Loucy (cell line): ENCODE measurements at regions not wholly inside any gene's neighbourhood (a gene's known extent, or its start where the extent isn't known, plus 50 kb on each side); places are given as distances from the start of the nearest gene placed in this dataset.

Source experiments
- H2AFZ ChIP-seq: fragments of 200-600 bp; sonication (generic); 2 replicates; pipeline ENCODE4 v1.6.0; 2016; ENCODE audit warnings: antibody characterized with exemption, mild to moderate bottlenecking, low read length, moderate library complexity
- H3F3A ChIP-seq: fragments of 200-600 bp; 2 replicates; pipeline ENCODE4 v1.6.0; 2016; ENCODE audit warnings: antibody characterized with exemption, low read depth, mild to moderate bottlenecking
- H3K27me3 ChIP-seq: fragments of 200-600 bp; sonication (generic); 2 replicates; pipeline ENCODE4 v1.6.1; 2014; ENCODE audit warnings: low read length, mild to moderate bottlenecking; ENCODE audit not compliant: insufficient read depth, poor library complexity, severe bottlenecking
- H3K36me3 ChIP-seq: fragments of 200-600 bp; sonication (generic); 2 replicates; pipeline ENCODE4 v1.6.1; 2016; ENCODE audit warnings: low read length; ENCODE audit not compliant: insufficient read depth
- H3K4me1 ChIP-seq: fragments of 200-600 bp; sonication (generic); 2 replicates; pipeline ENCODE4 v1.5.1; 2014; ENCODE audit warnings: low read length, mild to moderate bottlenecking; ENCODE audit not compliant: insufficient read depth, poor library complexity, severe bottlenecking
- H3K4me2 ChIP-seq: fragments of 200-600 bp; sonication (generic); 2 replicates; pipeline ENCODE4 v1.6.0; 2014; ENCODE audit warnings: antibody characterized with exemption, low read length, low read depth, mild to moderate bottlenecking; ENCODE audit not compliant: poor library complexity, severe bottlenecking
- H3K4me3 ChIP-seq: fragments of 200-600 bp; sonication (generic); 2 replicates; pipeline ENCODE4 v1.5.1; 2014; ENCODE audit warnings: low read length, mild to moderate bottlenecking, mixed read lengths; ENCODE audit not compliant: poor library complexity, severe bottlenecking
- H3K79me2 ChIP-seq: fragments of 200-600 bp; sonication (generic); 2 replicates; pipeline ENCODE4 v1.6.1; 2014; ENCODE audit warnings: low read length; ENCODE audit not compliant: insufficient read depth
- H3K9ac ChIP-seq: fragments of 200-600 bp; sonication (generic); 2 replicates; pipeline ENCODE4 v1.6.0; 2014; ENCODE audit warnings: mild to moderate bottlenecking, low read depth, low read length, moderate library complexity; ENCODE audit not compliant: poor library complexity, severe bottlenecking
- H3K9me2 ChIP-seq: fragments of 200-600 bp; sonication (generic); replicated peaks from 2 replicates; pipeline ENCODE4 v1.6.1; 2016; ENCODE audit warnings: low read depth, low read length, mixed read lengths
- H3K9me3 ChIP-seq: fragments of 200-600 bp; sonication (generic); 2 replicates; pipeline ENCODE4 v1.6.1; 2014; ENCODE audit warnings: mild to moderate bottlenecking, antibody characterized with exemption, low read length, low read depth; ENCODE audit not compliant: insufficient read depth
- H4K20me1 ChIP-seq: fragments of 200-600 bp; sonication (generic); 2 replicates; pipeline ENCODE4 v1.6.0; 2014; ENCODE audit warnings: antibody characterized with exemption, low read length, mild to moderate bottlenecking; ENCODE audit not compliant: insufficient read depth, poor library complexity, severe bottlenecking
- EZH2phosphoT487 ChIP-seq: fragments of 200-600 bp; IDR thresholded peaks from 2 replicates; pipeline ENCODE4 v1.6.1; 2018; ENCODE audit warnings: antibody characterized with exemption, mild to moderate bottlenecking, moderate library complexity, borderline replicate concordance
- TF ChIP-seq, protein P1 (sequence below): fragments of 200-600 bp; sonication (generic); conservative IDR thresholded peaks from 2 replicates; pipeline ENCODE4 v1.5.1; 2014; ENCODE audit warnings: mild to moderate bottlenecking, antibody characterized with exemption, low read length

DNA sequence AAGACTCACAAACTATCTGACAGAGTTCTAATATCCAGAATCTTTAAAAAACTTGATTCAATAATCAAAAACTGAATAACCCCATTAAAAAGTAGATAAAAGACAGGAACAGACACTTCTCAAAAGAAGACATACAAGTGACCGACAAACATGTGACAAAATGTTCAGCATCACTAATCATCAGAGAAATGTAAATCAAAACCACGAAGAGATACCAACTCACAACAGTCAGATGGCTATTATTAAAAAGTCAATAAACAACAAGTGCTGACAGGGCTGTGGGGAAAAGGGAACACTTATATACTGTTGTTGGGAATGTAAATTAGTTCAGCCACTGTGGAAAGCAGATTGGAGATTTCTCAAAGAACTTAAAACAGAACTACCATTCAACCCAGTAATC, 138.1 kb upstream of the RASGEF1B start:
- no peaks in the 10 kb centered on the region for H3K79me2 ChIP-seq
- TF ChIP-seq, protein P1, sequence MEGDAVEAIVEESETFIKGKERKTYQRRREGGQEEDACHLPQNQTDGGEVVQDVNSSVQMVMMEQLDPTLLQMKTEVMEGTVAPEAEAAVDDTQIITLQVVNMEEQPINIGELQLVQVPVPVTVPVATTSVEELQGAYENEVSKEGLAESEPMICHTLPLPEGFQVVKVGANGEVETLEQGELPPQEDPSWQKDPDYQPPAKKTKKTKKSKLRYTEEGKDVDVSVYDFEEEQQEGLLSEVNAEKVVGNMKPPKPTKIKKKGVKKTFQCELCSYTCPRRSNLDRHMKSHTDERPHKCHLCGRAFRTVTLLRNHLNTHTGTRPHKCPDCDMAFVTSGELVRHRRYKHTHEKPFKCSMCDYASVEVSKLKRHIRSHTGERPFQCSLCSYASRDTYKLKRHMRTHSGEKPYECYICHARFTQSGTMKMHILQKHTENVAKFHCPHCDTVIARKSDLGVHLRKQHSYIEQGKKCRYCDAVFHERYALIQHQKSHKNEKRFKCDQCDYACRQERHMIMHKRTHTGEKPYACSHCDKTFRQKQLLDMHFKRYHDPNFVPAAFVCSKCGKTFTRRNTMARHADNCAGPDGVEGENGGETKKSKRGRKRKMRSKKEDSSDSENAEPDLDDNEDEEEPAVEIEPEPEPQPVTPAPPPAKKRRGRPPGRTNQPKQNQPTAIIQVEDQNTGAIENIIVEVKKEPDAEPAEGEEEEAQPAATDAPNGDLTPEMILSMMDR, result no peak
- no peak for TF ChIP-seq EZH2phosphoT487
- no peaks in the 10 kb centered on the region for H3K9me2 ChIP-seq
- no peaks in the 10 kb centered on the region; the same call in 1 of the 2 replicates for H3F3A ChIP-seq
- H3K9ac ChIP-seq, result no peak overlapping the region
- no peak overlapping the region for H3K4me2 ChIP-seq
- no peaks in the 10 kb centered on the region for H4K20me1 ChIP-seq
- no peaks in the 10 kb centered on the region for H3K36me3 ChIP-seq
- peaks cover 15% of the 10 kb centered on the region for H3K4me1 ChIP-seq
- no peaks in the 10 kb centered on the region for H3K9me3 ChIP-seq
- H2AFZ ChIP-seq, result no peak overlapping the region
- H3K27me3 ChIP-seq, result no peaks in the 10 kb centered on the region
- H3K4me3 ChIP-seq, result no peak overlapping the region

DNA sequence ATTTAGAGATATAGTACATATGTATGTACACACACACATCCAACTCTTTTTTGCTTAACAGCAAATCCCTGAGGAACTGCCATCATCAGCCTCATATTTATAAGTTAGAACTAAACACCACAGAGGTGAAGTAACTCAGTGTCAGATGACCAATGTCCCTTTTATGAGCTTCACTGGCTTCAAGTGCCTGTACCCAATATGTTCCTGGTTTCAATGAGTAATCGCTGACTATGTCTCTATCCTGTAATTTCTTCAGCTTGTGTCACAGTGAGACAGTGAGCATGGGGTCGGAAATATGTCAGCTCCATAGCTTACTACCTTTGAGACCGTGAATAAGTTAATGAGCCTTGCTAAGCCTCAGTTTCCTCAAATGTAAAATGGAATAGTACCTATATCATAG, 136.2 kb upstream of the RASGEF1B start:
- H3K9me3 ChIP-seq, result no peaks in the 10 kb centered on the region
- H3K4me3 ChIP-seq, result no peak overlapping the region
- H3K9me2 ChIP-seq, result no peaks in the 10 kb centered on the region
- no peaks in the 10 kb centered on the region for H3K27me3 ChIP-seq
- no peak for TF ChIP-seq EZH2phosphoT487
- TF ChIP-seq, protein P1, result no peak
- H3K9ac ChIP-seq, result no peak overlapping the region
- H3K79me2 ChIP-seq, result no peaks in the 10 kb centered on the region
- H3K4me1 ChIP-seq, result peaks cover 15% of the 10 kb centered on the region
- H3F3A ChIP-seq, result no peaks in the 10 kb centered on the region; the same call in 1 of the 2 replicates
- no peaks in the 10 kb centered on the region for H3K36me3 ChIP-seq
- H2AFZ ChIP-seq, result no peak overlapping the region
- no peak overlapping the region for H3K4me2 ChIP-seq
- no peaks in the 10 kb centered on the region for H4K20me1 ChIP-seq

DNA sequence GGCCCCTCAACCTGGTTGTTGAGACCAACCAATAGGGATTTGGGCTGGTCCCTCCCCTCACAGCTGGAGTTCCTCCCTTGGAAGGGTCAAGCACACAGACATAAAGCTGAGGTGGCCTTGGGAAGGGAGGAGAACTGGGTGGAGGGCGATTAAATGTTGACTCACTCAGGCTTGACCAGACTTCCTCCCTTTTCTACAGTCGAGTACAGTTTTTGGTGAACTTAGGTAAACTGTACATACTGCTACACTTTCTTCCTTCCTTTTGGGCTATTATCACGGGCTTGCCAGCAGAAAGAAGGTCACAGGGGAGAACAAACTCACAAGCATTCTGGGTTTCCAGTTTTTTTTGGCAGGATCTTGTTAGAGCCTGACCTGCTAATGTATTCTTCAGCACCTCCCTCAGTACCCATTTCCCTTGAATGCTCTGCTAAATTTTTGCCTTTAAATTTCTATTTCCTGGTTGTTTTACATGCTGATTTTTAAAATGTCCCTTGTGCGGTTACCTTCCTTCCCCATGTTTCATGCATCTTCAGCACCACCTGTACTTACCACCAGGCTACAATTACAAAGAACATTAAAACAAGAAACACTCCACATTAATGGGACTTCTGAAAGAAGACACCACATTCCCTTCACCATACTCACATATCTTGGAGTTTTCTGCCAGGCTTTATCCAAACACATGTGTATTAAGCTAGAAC, 135.2 kb upstream of the RASGEF1B start:
- H3K4me3 ChIP-seq, result peak overlapping the region; percentile 32
- no peaks in the 10 kb centered on the region for H3K27me3 ChIP-seq
- peak overlapping the region; percentile 83 for H2AFZ ChIP-seq
- TF ChIP-seq, protein P1, result 0 out of 2 replicates have a peak, but pooled peaks have one; percentile 8
- TF ChIP-seq EZH2phosphoT487, result no peak
- no peaks in the 10 kb centered on the region for H3K9me2 ChIP-seq
- no peaks in the 10 kb centered on the region for H3K79me2 ChIP-seq
- no peaks in the 10 kb centered on the region for H4K20me1 ChIP-seq
- H3K9ac ChIP-seq, result peak overlapping the region; percentile 13
- no peaks in the 10 kb centered on the region for H3K36me3 ChIP-seq
- no peaks in the 10 kb centered on the region; the same call in 1 of the 2 replicates for H3F3A ChIP-seq
- peak overlapping the region; percentile 56 for H3K4me2 ChIP-seq
- peaks cover 15% of the 10 kb centered on the region for H3K4me1 ChIP-seq
- H3K9me3 ChIP-seq, result no peaks in the 10 kb centered on the region
